ENCODE measurements at regions not wholly inside any gene's neighbourhood (a gene's known extent, or its start where the extent isn't known, plus 50 kb on each side); places are given as distances from the start of the nearest gene placed in this dataset.

DNA sequence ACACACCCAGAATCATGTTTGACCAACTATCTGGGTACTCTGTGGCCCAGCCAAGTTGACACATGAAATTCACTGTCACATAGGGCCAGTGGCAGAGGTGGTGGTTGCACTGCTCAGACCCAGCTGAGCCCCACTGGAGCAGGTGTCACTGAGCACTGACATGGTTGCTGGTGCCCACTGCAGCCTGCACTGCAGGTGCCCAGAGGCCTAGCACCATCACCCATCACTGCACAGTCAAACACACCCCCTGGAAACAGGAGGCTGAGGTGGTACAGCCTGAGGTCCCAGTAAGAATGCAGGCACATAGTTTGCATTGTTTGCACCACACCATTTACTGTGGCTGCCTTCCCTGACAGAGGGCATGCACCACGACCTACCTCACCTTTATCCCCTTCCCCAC, 278.7 kb upstream of the MGAT5 start:
- no peak for ATAC-seq
- FAIRE-seq = no peak

More for the DNA sequence above, 278.7 kb upstream of the MGAT5 start:
- BruUV-seq (replicated peaks) = no TSS peak
- no peak overlapping the region for H3K27ac ChIP-seq (ENCODE audit: control insufficient read depth, insufficient read depth)
- H3K27me3 ChIP-seq (replicated peaks in 1 of 2; ENCODE audit: control insufficient read depth in 2 of 2, insufficient read depth in 2 of 2, low read length in 1 of 2) = no peaks in the 10 kb centered on the region; a peak in 2 of 4 replicates
- TF ChIP-seq POU2F2 (IDR thresholded peaks at IDR 0.05; ENCODE audit: borderline replicate concordance, low read depth, low read length) (no peak), IKZF2 (IDR thresholded peaks at IDR 0.05) (no peak), ATF7 (IDR thresholded peaks at IDR 0.05; ENCODE audit: low read depth) (no peak), MYB (IDR thresholded peaks at IDR 0.05; ENCODE audit: borderline replicate concordance, low read depth, low read length) (no peak), GABPA (IDR thresholded peaks at IDR 0.05; ENCODE audit: low read depth) (no peak), RB1 (IDR thresholded peaks at IDR 0.05; ENCODE audit: borderline replicate concordance) (no peak), FOXK2 (IDR thresholded peaks at IDR 0.05) (no peak), KLF5 (IDR thresholded peaks at IDR 0.05; ENCODE audit: partially characterized antibody) (no peak), ATF2 (IDR thresholded peaks at IDR 0.05; ENCODE audit: low read length) (no peak), TAF1 (IDR thresholded peaks at IDR 0.05; ENCODE audit: borderline replicate concordance, low read depth, low read length) (no peak), NR2C2 (IDR thresholded peaks at IDR 0.05; ENCODE audit: borderline replicate concordance, control insufficient read depth, insufficient read length, low read depth) (no peak), DPF2 (IDR thresholded peaks at IDR 0.05) (no peak), NFYB (IDR thresholded peaks at IDR 0.05; ENCODE audit: insufficient read depth, low read depth, low read length) (no peak), JUNB (IDR thresholded peaks at IDR 0.05) (no peak), BCL11A (IDR thresholded peaks at IDR 0.05; ENCODE audit: low read depth, low read length) (no peak), RUNX3 (IDR thresholded peaks at IDR 0.05; ENCODE audit: low read length) (no peak)
- TF ChIP-seq, protein P1, sequence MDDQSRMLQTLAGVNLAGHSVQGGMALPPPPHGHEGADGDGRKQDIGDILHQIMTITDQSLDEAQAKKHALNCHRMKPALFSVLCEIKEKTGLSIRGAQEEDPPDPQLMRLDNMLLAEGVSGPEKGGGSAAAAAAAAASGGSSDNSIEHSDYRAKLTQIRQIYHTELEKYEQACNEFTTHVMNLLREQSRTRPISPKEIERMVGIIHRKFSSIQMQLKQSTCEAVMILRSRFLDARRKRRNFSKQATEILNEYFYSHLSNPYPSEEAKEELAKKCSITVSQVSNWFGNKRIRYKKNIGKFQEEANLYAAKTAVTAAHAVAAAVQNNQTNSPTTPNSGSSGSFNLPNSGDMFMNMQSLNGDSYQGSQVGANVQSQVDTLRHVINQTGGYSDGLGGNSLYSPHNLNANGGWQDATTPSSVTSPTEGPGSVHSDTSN (IDR thresholded peaks at IDR 0.05; ENCODE audit: insufficient replicate concordance, low read depth, low read length) = no peak
- ChIA-PET CTCF (no interaction called here), POLR2A (no interaction called here), SMC1A (ENCODE audit: uncharacterized antibody, unreplicated experiment) (interaction anchor here (1.4 kb wide), 1 partner anchor 9 kb away, joined by 5 read pairs; no protein-coding TSS in a partner anchor), RAD21 (ENCODE audit: unreplicated experiment) (no interaction called here)
- H3K4me1 ChIP-seq (ENCODE audit: control insufficient read depth, insufficient read depth, low read length) = no peaks in the 10 kb centered on the region
- H3K9me3 ChIP-seq (replicated peaks; ENCODE audit: control insufficient read depth, insufficient read depth, low read length) = no peaks in the 10 kb centered on the region
- in situ Hi-C loops (cut with MboI) (no loop called here), intact Hi-C loops (cut with micrococcal nuclease; ENCODE audit: unreplicated experiment) (no loop called here)
- no peaks in the 10 kb centered on the region for H4K20me1 ChIP-seq (ENCODE audit: control insufficient read depth, insufficient read depth)
- H3K4me3 ChIP-seq = no peak overlapping the region
- H3K79me2 ChIP-seq (ENCODE audit: control insufficient read depth, insufficient read depth, low read length) = no peaks in the 10 kb centered on the region
- 0% methylated on average over 1 of the region's 1 CpG for WGBS (ENCODE audit: insufficient coverage, insufficient replicate concordance, low lambda C conversion rate, missing lambda C conversion rate)
- no peaks in the 10 kb centered on the region for H3K36me3 ChIP-seq (ENCODE audit: control insufficient read depth in 2 of 2, insufficient read depth in 2 of 2, low read length in 1 of 2)
- no peak overlapping the region for H3K9ac ChIP-seq (ENCODE audit: control insufficient read depth, insufficient read depth, low read length)
- H3K4me2 ChIP-seq (ENCODE audit: control insufficient read depth, insufficient read depth) = no peak overlapping the region
- DNase-seq (ENCODE audit: low read depth, low spot score) = no peak
- H2AFZ ChIP-seq (ENCODE audit: control insufficient read depth, low read depth, low read length) = no peak overlapping the region

Measured in GM12878 (cell line).